SW480 (cell line): ENCODE measurements at regions not wholly inside any gene's neighbourhood (a gene's known extent, or its start where the extent isn't known, plus 50 kb on each side); places are given as distances from the start of the nearest gene placed in this dataset.

ENCODE experiments used
- DNase-seq: peaks from one replicate; pipeline ENCODE4 v3.0.0-alpha.2; 2016; ENCODE audit warnings: low spot score

DNA sequence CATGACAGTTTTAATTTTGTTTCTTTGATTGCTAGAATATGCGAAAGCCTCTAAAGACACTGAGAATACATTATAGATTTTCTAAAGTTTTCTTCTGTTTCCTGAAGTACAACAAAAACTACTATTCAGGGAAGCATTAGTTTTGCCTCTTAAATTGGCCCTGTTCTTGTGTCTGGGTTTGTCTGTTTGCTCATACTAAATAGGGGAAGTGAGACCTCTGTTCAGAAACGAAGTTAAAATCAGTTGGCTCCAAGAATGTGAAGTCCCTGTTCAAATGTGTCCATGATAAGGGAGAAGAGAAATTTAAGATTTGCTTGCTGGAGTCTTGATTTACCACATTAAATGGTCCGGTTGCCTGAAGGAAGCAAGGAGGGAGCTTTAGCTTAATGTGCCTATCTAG, 327.3 kb upstream of the GBE1 start:
- DNase-seq: no peak

DNA sequence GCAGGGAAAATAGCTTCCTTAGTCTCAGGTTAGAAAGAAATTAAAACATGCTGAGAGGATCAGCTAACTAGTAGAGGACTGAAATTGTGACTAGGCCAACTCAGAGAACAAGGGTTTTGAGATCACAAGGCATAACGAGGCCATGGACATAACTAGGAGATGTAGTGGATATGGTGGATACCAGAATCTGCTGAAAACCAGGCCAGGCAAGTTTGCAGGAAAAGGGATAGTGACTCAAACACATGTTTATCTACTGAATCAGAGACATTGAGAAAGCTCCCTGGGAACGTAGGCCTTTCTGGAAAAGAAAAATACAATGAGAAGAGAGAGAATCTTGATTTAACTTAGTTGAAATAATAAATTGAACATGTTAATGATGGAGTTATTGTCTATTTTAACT, 326.5 kb upstream of the GBE1 start:
- DNase-seq: no peak

DNA sequence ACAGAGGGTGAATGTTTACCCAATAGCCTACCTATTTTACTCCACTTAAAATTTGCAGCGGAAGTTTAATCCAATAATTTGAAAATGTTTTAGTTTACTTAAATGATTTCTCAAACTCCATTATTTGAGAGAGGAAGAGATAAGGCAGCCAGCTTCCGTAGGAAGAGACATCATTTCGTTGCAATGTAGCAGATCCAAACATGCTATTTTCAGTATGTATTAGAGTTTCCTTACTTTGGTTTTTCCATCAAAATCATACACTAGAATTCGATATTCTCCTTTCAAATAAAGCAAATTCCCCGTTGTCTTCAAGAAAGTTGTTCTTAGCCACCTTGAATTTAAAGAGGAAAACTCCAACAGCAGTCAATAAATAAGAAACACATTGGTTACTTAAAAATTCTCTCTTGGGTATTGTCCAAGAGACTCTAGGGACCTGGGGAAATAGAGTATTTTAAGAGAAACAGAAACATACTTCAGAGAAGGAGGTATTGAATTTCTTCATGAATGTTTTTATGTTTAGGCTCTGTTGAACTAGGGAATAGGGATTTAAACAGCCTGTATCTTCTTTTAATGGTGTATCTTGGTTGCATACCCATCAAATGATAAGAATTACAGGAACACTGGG, 324.5 kb upstream of the GBE1 start:
- DNase-seq: no peak

DNA sequence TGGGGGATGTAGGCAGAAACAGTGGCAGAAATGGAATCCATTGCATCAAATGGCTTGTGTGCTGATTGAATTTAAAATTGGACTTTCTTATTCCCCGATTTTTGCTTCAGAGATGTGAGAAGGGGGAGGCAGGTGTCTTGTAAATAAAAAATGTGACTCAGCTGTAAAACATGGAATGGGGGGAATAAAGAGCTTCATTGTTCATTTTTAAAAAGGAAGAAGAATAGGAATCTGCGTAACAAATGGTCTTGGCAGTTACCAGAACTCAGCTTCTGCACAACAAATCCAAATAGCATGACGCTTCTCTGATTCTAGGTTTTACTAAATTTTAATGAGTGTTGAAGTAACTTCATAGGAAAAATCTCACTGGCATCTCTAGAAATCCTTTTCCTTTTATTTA, 323.9 kb upstream of the GBE1 start:
- no peak for DNase-seq

DNA sequence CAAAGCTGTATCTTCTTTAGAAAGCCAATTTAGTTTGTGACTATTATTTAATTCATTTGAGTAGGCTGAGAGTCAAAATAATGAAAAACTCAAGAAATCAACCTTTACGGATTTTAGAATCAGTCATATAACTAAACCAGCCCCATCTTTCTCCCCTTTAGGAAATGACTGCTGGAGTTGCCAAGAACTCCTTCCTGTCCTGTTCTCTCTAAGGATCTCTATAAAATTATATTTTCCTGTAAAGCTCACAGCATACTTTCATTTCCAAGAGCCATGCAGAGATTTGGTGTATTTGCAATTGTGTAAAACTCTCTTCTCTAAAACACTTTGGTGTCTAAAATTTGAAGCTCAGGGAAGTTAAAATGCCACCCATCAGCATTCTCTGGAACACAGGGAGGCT, 323.4 kb upstream of the GBE1 start:
- DNase-seq: no peak

DNA sequence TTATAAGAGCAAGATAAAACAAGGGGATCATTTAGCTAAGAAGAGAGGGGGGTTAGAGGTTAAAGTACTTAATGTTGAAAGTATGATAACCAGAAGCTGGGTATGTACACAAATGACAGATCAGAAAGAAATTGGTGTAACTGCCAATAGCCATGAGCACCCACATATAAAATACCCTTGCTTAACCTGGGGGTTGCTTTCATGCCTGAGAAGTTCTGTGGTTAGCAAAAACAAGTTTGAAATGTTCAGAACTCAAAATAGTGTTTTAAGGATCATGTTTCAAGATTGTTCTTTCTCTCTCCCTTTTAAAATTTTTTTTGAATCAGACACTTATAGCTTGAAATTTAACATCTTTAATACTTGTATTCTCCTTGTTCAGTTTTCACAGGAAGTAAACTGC, 321.4 kb upstream of the GBE1 start:
- no peak for DNase-seq

DNA sequence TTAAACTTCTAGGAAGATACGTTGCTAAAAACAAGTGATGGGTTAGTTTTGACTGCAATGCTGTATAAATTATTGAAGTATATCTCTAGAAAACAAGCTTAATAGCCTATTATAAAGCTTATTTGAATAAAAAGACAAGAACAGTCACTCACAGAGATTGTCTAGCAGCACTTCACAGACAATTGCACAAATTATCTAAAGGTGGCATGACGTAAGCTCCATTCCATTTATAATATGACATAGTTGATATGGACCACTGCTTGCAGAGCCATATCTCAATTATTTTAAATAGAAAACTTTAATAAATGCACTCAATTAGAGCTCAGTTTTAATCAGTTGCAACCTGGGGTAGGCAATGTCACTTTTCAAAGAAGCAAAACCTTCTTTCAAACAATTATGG, 319.9 kb upstream of the GBE1 start:
- no peak for DNase-seq

DNA sequence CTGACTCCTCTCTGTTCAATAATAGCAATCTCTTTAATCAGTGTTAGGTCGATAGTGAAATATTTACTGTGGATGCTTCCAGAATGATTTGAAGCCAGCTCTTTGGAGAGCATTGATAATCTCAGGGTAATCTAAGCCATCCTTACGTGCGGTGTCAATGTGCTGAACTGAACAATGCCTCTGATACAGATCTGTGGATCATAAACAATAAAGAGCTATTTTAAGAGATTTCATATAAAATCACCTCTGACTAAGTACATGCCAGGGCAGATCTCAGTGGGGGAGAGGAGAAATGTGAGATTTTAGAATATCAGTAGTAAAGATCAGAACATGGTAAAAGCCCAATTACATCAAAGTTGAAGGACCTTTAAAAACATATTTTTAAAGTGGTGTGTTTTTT, 319.3 kb upstream of the GBE1 start:
- no peak for DNase-seq

DNA sequence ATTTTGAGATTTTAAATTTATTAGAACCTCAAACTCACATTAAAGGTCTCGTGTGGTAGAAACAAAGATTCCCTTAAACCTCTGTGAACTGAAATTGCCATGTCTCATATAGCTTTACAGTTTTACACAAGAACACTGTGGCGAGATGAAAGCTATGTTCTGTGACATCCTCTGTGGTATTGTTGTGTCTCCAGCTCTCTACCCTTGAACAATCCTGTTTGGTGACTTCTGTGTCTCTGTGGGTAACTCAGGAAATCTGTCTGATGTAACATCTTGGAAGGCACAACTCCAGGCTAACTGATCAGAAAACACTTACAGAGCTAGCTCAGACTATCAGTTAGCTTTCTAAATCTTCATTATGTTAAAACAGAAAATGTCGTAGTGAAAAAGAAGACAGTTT, 318.8 kb upstream of the GBE1 start:
- no peak for DNase-seq

DNA sequence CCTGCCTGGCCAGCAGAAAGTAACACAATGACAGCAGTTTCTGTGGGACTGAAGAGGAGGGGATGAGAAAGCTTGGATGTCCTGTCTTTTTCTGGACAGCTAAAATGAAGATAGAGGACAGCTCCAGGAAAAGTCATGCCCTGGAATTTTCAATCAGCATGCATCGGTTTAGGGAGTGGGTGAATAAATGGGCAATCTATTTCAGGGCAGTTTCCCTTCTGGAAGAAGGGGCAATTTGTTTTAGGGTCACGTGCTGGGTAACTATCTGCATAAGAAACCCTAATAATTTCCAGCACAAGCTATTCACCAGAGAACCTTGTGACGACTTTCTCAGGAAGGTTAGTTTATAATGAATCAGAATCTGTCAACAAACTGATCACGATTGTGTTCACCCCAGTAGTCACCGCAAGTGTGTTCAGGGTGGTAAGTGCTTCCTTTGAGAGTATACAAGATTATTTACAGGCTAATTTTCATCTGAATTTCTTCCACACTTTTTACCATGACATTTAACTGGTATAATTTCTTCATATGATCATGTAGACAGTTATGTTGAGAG, 318.0 kb upstream of the GBE1 start:
- DNase-seq: no peak

DNA sequence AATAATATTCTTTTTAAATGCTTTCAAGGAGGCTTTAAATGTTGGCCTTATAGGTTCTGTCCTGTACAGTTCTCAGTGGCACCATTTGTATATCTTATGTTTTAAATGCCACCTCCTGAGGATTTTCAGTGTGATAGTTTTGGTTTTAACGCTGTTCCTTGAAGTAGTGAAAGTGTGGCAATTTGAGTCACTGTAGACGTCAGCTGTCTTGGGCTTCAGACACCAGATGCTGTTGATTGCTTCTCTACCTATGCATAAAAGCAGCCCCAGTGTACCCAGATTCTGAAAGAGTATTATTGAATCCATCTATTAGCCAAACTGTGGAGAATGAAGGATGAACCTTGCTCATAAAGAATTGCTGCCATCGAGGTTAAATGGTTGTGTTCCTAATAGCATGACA, 316.8 kb upstream of the GBE1 start:
- DNase-seq: no peak

DNA sequence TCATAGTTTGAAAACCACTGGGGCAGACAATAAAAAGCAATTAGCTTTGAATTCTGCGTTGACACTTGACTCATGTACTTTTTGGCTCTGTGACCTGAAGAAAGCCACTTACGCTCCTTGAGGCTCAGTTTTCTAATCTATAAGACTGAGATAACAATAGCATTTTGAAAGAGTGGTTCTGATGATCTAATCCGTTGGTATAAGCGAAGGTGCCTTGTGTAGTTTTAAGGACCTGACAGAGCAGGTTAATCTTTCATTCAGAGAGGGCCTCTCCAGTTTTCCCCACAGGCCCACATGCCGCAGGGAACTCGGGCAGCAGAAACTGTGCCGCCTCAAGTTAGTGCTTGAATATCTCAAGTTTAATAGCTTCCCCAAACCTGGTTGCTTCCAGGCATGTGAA, 306.0 kb upstream of the GBE1 start:
- no peak for DNase-seq

DNA sequence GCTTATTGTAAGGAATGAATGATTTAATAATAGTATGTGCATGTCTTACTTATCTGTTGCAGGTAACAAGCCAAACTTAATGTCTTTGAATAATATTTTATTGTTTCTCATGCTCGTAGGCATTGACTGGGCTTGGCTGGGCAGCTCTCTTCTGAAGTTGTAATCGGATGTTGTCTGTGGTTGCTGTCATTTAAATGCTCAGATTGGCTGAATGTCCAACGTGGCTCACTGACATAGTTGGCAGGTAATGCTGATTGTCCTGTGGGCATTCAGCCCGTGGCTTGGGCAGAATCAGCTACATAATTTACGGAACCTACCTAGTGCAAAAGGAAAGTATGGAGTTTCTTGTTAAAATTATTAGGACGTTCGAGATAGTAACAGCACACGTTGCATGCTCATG, 297.4 kb upstream of the GBE1 start:
- DNase-seq: no peak

DNA sequence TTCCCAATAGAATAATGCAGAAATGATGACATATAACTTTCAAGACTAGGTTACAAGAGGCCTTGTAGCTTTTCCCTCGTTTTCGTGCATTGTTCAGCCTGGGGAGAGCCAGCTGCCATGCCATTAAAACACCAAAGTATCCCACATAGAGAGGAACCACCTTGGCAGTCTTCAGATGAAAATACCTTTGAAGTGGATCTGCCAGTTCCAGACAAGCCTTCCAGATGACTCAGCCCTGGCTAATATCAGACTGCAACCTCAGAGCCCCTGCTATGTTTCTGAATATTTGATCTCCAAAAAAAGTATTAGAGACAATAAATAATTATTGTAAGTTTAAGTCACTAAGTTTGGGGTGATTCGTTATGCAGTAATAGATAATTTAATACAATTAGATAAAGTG, 294.3 kb upstream of the GBE1 start:
- DNase-seq: peak; percentile 51

DNA sequence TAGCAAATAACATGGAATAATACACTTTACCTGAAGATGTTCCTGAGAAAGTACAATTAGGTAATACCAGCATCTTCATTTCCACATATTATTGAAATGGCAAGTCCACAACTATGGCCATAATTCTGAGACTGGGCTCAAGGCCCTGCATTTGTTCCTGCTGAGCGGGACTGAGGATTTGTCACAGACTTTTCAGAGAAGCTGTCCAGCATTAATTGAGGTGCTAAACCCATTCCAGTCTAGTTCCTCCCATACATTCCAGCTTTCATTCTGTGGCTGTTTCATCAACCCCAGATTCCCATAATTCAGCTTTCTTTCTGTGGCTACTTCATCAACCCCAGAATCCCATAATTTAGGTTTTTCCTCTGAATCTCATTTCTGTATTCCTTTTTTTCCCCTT, 293.4 kb upstream of the GBE1 start:
- DNase-seq: no peak

DNA sequence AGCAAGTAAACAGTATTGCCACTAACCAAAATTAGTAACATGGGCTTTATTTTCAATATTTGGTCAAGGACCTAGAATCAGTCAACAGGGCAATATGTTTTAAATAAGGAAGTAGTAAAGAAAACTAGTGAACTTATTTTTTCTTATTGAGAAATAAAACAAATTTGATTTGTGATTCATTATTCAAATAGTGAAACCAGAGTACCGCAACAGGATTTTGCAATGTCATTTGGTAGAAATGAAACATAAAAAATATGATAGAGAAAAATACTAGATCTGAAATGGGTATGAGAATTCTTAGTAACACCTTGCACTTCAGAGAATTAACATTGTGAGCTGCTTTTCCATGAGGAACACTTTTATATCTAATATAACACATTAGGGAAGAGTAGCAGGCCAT, 291.8 kb upstream of the GBE1 start:
- no peak for DNase-seq

DNA sequence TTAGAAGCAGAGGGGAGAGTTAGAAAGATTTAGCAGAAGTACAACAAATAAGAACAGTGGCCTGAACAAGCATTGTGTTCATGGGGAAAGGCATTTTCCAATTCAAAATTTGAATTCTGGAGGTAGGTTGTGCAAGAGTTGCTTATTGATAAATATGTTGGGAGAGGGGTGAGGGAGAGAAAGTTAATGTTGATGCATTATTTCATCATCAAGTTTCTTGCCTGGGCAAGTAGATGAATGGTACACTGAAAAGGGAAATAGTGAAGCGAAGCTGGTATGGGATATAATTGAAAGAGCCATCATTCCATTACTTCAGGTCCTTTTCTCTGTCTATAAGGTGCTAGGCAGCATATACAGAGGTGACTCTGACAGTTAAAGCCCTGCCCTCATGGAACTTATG, 288.9 kb upstream of the GBE1 start:
- no peak for DNase-seq

DNA sequence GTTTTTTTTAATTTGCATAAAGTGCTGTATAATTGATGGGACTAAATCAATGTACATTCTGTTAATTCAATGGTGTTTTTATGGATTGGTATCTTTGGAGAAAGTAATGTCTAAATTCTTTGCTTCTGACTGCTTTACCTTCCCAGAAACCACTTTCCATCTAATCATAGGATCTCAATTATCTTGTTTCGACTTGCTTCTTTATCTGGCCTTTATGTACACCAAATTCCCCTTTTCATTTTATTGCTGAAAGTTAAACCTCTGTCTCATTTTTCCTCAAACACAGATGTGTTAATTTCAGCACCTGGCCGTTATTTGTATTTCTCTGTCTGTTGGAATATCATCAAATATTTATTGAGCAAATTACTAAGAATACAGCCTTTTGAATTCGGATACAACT, 287.3 kb upstream of the GBE1 start:
- no peak for DNase-seq

DNA sequence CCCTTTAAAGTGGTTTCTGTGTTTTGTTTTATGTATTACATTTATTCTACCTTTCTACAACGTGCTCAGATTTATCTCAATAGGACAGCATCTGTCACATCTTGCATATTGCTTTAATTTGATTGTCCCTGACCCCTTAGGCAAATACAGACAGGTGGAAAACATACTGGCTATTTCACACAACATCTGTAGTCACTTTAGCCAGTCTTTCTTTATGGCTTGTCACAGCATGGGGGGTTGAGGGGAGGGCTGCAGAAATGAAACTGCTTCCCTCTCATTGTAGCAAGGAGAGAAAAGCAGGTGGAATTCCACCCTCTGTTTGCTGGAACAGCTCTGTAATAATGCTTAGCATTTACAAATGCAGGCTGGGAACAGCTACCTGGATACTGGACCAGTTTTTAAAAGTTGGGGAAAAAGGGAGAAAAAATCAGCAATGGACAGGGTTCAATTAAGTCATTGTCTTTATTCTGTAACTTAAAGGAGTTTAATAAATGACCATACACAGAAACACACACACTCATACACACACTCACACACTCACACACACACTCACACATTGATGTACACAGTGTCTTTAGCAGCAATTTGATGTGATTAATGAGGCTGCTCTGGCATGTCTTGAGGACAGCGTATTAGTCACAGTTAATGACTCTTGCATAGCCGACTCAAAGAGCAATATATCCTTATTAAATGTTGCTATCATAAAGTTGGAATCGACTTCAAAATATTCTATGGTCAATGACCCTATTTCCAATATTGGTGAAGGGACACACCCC, 283.7 kb upstream of the GBE1 start:
- no peak for DNase-seq

DNA sequence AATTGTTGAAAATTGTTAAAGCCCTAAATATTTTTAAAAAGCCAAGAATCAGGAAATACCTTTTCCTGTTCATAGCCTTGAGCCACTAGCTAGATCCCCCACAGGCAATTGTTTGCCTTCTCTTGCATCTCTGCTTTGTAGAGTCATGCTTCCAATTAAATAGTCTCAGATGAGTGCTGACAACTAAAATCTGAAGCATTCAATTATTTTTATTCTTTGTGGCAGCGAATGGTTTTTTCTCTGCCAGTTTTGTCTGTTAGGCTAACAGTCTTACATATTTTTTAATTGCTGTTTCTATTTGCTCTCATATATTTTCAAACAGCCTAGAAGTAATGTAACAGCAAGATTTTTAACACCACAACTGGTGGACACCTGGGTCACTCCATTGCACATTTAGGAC, 277.1 kb upstream of the GBE1 start:
- no peak for DNase-seq

DNA sequence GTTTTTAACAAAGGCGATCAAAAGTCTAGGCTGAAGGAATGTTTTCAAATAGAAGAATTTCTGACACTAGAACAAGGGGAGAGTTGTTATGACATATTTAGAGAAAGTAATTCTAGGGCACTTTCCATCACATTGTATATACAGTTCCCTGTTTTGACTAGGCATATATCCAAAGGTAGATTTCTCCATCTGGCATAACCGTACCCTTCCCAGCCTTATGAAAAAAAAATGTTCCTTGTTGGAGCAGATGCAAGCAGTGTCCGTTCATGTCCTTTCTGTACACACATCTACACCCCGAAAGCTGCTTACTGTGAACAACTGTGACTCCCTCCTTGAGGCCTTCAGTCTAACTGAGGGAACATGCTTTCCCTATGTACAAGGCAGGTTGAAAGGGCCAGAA, 271.7 kb upstream of the GBE1 start:
- no peak for DNase-seq

DNA sequence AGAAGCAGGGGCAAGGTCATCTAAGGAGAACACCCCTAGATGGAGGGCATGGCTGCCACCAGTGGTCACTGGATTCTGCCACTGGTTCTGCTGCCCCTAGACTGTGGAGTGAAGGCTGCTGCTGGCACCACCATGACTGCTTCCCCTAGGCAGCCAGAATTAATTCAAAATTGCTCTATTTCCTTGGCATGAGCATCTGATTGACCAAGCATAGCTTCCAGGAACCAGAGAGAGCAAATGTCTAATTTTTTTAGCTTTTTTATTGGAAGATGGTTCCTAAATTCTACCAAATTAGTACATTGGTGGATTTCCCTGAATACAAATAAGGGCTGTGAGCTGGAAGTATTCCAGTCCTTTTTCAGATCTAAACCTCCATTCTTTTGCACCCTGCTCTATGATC, 270.2 kb upstream of the GBE1 start:
- DNase-seq: no peak

DNA sequence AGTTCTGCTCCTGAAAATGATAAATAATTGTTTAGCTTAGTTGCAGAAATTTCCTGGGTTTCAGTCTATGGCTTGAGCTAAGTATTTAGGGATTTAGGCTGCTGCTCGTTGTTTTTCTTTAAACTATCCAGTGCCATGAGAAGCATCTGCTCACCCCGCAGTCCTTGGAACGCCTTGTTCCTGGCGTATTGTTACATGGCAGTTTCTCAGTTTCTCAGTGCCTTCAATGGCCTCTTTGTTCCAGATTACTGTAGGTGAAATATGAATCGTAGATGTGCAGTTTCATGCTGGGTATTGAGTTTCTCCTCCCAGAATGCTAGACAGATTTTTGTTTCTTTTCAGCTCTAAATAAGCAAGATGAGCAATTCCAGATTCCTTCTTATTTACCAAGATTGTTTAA, 269.5 kb upstream of the GBE1 start:
- DNase-seq: no peak

DNA sequence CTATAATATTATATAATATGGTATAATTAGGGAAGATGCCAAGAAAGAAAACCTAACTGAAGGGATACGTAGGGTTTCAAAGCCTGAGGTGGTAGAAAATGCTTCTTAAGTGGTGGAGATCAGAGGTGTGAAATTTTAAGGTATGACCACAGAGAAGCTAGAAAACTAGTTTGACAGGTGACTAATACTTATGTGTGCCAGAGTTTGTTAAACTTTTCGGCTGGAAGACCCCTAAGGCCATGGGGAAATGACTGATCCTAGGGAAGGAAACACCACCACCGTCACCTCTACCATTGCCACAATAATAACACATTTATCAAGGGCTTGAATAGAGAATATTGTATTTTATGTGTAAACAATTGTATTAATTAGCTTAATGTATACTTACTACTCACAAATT, 261.4 kb upstream of the GBE1 start:
- DNase-seq: no peak
